ENCODE measurements at regions not wholly inside any gene's neighbourhood (a gene's known extent, or its start where the extent isn't known, plus 50 kb on each side); places are given as distances from the start of the nearest gene placed in this dataset.

DNA sequence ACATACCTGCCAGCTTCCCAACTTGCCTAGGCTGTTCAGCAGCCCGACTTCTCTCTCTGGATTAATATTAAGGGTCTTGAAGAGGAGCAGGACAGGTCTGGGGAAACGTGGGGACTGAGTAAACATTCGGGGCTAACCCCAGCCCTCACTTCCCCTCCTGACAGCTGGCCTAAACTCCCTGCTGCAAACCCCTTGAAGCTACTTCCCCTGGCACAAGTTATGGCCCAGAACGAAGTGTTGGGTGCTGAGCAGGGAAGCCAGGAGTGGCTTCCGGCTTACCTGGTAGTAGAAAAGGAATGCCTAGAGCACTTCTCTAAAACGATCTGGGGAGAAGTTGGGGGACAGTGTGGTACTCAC lies 200.0 kb downstream of the BCOR start:
- no peaks in the 10 kb centered on the region for H3K36me3 ChIP-seq
- TF ChIP-seq, protein P1, sequence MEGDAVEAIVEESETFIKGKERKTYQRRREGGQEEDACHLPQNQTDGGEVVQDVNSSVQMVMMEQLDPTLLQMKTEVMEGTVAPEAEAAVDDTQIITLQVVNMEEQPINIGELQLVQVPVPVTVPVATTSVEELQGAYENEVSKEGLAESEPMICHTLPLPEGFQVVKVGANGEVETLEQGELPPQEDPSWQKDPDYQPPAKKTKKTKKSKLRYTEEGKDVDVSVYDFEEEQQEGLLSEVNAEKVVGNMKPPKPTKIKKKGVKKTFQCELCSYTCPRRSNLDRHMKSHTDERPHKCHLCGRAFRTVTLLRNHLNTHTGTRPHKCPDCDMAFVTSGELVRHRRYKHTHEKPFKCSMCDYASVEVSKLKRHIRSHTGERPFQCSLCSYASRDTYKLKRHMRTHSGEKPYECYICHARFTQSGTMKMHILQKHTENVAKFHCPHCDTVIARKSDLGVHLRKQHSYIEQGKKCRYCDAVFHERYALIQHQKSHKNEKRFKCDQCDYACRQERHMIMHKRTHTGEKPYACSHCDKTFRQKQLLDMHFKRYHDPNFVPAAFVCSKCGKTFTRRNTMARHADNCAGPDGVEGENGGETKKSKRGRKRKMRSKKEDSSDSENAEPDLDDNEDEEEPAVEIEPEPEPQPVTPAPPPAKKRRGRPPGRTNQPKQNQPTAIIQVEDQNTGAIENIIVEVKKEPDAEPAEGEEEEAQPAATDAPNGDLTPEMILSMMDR (IDR thresholded peaks at IDR 0.05): no peak
- H3K4me1 ChIP-seq: peaks cover 0 to 24% of the 10 kb centered on the region in 2 donors
- H3K27ac ChIP-seq: peak overlapping the region in 1 of 2 donors; percentile 68
- no peak overlapping the region for H3K4me3 ChIP-seq
- DNase-seq (ENCODE audit: low spot score): no peak
- H3K27me3 ChIP-seq: no peaks in the 10 kb centered on the region
- no peaks in the 10 kb centered on the region for H3K9me3 ChIP-seq

DNA sequence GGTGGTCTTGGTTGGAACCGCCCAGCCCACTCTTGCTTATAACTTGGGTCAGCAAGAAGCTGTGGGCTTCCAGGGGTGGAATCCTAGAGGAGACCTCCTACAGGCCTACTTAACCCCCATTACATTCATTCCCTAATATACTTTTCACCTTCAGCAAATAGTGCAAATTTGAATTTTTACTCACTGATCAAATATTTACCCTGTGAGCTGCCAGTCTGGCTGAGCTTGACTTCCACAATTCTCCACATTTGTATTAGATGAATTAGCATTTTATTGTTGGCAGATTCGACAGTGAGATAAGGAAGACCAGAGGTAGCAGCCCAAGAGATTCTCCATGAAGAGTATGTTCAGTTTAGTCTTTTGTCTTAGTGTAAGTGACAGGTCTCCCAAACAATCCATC lies 199.6 kb downstream of the BCOR start:
- no peak overlapping the region for H3K4me3 ChIP-seq
- peak overlapping the region in 1 of 2 donors; percentile 68 for H3K27ac ChIP-seq
- H3K36me3 ChIP-seq: no peaks in the 10 kb centered on the region
- TF ChIP-seq, protein P1 (IDR thresholded peaks at IDR 0.05): no peak
- H3K27me3 ChIP-seq: no peaks in the 10 kb centered on the region
- H3K9me3 ChIP-seq: no peaks in the 10 kb centered on the region
- no peak for DNase-seq (ENCODE audit: low spot score)
- peaks cover 0 to 24% of the 10 kb centered on the region in 2 donors for H3K4me1 ChIP-seq

DNA sequence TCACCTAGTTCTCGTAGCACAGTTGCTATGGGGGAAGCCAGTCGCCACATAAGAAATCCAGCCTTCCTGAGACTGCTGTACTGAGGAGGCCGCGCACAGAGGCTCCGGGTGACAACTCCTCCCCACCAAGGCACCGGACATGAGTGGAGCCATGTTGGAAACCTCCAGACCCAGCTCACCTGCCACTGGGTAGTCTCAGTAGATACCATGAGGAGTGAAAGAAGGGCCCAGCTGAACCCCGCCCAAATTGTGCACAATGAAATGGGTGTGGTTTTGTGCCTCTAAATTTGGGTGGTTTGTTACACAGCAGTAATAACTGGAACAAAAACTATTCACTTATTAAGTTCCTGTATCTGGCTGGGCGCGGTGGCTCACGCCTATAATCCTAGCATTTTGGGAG lies 198.7 kb downstream of the BCOR start:
- Histone ChIP-seq H3K27ac (no peak overlapping the region), H3K27me3 (no peaks in the 10 kb centered on the region), H3K36me3 (no peaks in the 10 kb centered on the region), H3K9me3 (no peaks in the 10 kb centered on the region), H3K4me1 (peaks cover 0 to 23% of the 10 kb centered on the region in 2 donors), H3K4me3 (no peak overlapping the region)
- no peak for DNase-seq (ENCODE audit: low spot score)
- TF ChIP-seq, protein P1 (IDR thresholded peaks at IDR 0.05): no peak

DNA sequence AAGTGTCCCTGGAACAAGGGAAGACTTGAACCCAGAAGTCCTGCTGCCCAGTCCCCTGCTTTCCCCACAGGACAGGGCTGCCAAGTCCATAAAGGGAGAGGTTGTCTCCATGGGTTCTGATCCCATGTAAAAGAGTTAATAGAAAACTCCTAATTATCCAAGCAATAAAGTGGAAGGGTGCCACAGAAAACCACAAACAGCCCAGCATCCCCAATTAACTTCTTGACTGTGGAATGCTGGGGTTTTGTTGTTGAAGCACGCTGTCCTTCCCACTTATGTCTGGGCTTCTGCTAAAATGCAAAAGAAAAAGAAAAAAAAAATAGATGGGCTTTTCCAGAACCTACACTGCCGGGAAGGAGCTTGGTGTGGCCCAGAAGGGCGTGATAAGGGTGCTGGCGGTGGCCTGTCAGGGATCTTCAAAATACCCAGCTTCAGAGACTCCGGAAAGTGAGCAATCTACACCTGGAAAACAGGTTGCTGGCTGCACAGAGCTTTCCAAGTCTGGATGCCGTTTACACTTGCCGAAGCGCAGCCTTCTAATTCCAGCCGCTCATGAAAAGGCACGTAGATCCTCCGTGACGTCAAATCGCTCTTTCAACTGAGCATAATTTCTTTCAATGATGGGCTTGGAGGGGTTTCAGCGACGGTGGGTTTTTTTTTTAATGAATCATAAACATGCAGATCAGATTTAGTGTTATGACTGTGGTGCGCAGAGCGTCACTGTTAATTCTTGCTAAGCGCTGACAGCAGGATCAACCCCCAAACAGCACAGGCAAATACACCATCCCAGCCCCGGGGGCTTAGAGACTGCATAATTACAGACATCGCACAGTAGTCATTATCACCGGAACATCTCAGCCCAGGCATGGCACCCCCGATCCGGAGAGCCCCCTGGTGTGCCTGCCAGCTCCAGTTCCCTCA lies 197.6 kb downstream of the BCOR start:
- Histone ChIP-seq H3K36me3 (no peaks in the 10 kb centered on the region), H3K4me3 (no peak overlapping the region), H3K27ac (no peak overlapping the region), H3K27me3 (no peaks in the 10 kb centered on the region), H3K4me1 (peaks cover 0 to 17% of the 10 kb centered on the region in 2 donors), H3K9me3 (no peaks in the 10 kb centered on the region)
- no peak for DNase-seq (ENCODE audit: low spot score)
- TF ChIP-seq, protein P1 (IDR thresholded peaks at IDR 0.05): no peak

DNA sequence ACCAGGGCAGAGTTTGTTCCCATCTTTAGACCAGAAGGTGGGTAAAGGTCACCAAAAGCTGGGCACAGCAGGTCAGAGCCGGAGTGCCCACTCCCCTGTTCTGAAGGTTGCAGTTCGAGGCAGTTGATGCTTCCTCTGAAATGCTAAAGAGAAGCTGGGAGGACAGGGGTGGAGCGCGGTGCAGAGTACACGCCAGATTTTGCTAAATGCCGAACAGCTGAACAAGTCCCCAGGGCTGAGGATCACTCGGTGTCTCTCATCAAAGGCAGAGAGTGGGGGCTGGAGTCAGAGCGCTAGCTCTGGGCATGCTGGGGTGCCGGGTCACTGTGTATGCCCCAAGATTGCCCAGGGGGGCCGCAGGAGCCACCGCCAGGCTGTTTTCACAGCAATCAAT lies 197.0 kb downstream of the BCOR start:
- TF ChIP-seq, protein P1 (IDR thresholded peaks at IDR 0.05): no peak
- DNase-seq (ENCODE audit: low spot score): no peak
- Histone ChIP-seq H3K27me3 (no peaks in the 10 kb centered on the region), H3K36me3 (no peaks in the 10 kb centered on the region), H3K4me1 (peaks cover 0 to 17% of the 10 kb centered on the region in 2 donors), H3K27ac (no peak overlapping the region), H3K4me3 (no peak overlapping the region), H3K9me3 (no peaks in the 10 kb centered on the region)

Data from right atrium auricular region (tissue), 2 donors.